ENCODE measurements at regions not wholly inside any gene's neighbourhood (a gene's known extent, or its start where the extent isn't known, plus 50 kb on each side); places are given as distances from the start of the nearest gene placed in this dataset.
A peak's percentile ranks its signal among the peaks of the same experiment; 100 is the strongest.
"Not testable (repeated sequence)": the region's sequence is repeated elsewhere in the genome, so short reads cannot be mapped to it uniquely, and the experiment has no call there.

DNA sequence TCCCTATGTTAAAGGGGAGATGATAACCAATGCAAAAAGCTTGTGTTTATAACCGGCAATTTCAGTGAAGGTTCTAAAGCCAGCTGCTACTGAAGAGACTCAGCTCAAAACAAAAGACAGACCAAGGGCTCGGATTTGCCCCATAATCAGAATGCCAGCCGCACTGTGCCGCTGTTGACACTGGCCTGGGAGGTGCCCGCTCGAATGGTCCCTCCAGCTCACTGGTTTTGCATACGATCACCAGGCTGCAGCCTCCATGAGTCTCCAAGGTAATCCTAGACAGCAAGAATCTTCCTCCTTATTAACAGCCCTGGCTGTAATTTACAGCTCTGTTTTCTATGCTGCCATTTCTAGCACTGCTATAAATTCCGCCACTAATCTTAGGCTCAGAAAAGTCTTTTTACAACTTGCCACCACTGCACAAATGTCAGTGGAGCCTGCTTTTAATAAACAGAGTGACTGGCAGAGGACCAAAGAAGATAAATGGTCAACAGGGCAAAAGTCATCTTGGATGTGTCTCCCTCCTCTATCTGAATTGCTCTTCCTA lies 155.7 kb upstream of the SH3BP4 start:
- peak; percentile 83 for DNase-seq

DNA sequence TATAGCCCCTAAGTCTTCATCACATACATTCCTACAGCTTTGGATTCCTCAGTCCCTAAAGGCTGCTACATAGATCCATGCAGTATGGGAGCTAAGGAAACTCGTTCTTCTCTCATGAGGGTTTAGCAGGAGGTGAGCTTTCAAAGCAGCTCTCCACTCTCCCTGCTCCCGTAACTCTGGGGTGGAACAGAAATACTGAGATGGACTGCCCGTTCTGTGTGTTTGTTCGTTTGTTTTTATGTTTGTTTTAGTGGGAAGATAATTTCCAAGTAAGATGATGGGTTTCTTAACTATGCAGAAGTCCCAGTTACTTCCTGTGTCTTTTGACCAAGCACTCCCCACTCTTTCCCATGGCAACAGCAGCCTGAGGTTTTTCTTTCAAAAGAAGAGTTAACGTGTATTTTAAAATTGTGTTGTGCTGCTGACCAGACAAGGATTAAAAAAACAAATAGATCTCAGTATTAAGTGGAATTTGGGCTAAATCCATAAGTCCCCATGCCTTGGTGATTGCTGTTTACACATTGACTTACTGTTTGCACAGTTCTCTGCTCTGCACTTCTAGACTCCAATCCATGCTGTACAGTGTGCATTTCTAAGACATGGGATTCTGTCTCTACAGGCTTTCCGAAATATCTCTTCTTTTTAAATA lies 156.4 kb upstream of the SH3BP4 start:
- DNase-seq, result no peak

DNA sequence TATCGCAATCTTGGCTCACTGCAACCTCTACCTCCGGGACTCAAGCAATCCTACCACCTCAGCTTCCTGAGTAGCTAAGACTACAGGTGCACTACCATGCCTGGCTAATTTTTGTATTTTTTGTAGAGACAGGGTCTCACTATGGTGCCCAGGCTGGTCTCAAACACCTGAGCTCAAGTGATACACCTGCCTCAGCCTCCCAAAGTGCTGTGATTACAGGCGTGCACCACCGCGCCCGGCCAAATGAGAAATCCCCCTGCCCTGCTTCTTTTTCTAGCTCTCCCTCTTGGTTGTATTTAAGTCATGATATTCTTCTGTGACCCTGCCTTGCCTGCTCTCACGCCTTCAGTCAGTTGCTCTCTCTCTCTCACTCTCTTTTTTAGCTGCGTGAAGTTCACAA lies 157.0 kb upstream of the SH3BP4 start:
- DNase-seq, result no peak

DNA sequence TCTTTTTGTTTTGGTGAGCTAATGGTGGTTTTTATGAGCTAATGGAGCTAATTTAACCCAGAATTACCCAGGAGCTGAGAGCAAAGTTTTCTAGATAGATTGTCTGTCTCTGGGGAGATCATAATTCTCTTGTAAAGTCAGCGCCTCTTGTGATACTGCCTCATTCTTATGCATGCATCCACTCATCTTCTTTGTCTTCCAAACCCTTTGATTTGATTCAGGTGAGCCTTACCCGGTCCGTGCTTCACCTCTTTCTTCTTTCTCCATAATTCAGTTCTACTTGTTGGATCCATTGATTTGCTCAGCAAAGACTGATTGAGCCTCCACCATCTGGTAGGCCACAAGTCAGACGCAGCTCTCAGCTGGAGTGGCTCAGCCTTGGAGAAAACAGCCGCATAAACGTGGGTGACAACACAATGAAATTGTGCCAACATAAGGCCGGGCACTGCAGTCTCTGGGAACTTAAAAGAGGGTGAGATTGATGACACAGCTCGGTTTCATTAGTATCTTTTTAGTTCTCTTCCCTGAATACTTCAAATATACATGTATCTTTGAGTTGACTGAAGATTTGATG lies 158.5 kb upstream of the SH3BP4 start:
- DNase-seq, result no peak

DNA sequence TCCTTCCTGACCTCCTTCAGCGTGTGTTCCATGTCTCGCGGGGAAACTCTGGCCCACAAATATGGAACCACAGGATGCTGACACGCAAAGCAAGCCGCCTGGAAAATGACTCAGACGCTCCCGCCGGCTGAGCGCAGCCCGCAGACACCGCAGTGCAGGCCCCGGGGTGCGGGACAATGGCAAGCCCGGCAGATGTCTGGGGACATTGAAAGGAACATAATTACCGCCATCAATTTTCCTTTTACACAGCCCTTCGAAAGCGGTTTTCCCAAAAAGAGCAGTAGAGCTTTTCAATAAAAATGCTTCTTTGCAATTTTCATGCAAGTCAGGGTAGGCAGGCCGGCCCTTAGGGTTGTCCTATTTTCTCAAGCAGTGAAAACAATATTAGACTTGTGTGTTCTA lies 159.2 kb upstream of the SH3BP4 start:
- DNase-seq, result no peak

DNA sequence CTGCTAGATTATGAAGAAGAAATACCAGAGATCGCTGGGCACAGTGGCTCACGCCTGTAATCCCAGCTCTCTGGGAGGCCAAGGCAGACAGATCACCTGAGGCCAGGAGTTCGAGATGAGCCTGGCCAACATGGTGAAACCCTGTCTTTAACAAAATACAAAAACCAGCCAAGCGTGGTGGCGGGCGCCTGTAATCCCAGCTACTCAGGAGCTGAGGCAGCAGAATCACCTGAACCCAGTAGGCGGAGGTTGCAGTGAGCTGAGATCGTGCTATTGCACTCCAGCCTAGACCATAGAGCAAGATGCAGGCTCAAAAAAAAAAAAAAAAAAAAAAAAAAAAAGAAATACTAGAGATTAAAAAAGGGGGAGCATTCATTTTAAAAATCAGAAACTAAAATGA lies 159.7 kb upstream of the SH3BP4 start:
- DNase-seq, result not testable (repeated sequence)

DNA sequence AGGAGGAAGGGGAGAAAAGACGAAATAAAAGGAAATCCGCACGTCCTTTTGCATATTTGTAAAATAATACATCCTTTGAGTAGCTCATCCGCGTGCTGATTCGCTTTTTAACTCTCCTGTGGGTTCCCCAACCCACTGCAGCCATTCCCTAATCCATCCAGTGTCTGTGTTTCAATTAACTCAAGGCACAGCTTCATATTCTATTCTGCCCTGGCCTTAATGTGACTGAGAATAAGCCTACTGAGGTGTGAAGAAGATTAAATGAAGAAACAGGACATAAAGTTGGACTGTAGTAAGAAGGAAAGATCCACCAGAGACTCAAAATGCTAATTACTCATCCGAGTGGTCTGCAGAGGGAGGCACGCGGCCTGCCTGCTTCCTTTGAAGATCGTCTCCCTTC lies 161.4 kb upstream of the SH3BP4 start:
- DNase-seq, result no peak

DNA sequence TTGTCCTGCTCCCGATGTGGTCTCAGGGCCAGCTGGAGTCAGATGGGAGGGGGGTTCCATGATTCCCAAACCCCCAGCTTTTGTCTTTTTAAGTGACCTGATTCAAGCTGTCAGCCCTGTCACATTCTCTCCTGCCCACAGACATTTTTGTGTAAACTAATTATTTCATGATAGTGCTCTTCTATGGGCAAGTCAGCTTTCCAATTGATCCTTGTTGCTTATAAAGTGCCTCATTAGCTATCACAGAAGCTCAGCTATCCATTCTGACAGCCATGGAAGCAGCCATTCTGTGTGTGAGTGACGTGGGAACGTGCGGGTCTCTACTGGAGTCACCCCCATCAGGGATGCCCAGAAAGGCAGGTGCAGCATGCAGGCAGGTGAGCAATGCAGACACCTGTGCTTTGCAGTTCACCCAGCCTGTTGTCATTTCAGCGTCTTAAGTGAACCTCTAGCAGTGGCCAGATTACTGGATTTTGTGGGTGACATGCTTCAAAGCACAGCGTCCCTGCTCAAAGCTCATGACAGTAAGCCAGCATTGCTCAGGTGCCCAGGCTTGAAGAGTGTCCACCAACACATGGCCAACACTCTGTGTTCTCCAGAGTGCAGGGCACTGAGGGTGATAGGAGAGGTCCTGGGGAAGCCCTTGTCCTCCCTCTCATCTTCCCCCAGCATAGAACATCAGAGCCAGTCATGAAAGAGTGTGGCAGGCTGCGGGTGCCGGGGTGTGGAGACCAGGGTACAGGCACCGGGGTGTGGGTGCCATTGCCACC lies 162.1 kb upstream of the SH3BP4 start:
- DNase-seq, result no peak

DNA sequence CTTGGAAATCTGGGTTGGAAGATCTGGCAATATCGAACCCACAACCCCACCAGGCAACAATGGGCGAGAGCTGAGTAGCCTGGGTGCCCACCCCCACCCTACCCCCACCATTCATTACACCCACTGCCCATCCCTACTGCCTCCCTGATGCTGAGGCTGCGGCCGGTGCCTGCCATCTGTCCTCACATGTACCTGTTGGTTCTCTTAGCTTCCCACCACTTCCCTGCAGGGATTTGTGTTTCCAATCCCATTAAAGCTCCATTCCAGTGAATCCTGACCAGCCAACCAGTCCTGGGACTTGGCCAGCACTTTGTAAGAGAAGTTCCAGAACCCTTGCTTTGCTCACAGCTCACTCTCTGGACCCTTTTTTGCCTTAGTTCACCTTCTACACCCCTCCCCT lies 163.0 kb upstream of the SH3BP4 start:
- DNase-seq, result no peak

DNA sequence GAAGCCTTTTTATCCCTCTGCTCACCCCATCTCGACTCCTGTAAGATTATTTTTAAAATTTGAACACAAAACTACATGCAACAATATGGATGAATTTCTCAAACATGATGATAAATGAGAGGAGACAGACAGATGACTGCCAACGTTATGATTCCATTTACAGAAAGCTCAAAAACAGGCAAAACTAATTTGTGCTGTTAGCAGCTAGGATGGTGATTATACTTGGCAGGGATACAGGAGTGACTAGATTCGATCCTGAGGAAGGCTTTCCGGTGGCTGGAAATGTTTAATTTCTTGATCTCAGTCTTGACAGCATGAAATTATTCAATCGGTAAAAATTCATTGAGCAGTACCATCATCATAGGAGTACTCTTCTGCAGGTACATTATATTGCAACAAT lies 163.4 kb upstream of the SH3BP4 start:
- DNase-seq, result no peak

DNA sequence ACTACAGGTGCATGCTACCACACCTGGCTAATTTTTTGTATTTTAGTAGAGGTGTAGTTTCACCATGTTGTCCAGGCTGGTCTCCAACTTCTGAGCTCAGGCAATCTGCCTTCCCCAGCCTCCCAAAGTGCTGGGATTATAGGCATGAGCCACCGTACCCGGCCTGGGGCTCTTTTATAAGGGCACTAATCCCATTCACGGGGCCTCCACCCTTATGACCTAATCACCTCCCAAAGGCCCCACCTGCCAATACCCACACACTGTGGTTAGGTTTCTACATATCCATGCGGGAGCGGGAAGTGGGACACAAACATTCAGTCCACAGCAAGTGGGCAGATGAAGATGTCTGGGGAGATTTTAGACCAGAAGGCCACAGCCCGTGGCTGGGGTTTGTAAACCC lies 164.7 kb upstream of the SH3BP4 start:
- DNase-seq, result no peak

DNA sequence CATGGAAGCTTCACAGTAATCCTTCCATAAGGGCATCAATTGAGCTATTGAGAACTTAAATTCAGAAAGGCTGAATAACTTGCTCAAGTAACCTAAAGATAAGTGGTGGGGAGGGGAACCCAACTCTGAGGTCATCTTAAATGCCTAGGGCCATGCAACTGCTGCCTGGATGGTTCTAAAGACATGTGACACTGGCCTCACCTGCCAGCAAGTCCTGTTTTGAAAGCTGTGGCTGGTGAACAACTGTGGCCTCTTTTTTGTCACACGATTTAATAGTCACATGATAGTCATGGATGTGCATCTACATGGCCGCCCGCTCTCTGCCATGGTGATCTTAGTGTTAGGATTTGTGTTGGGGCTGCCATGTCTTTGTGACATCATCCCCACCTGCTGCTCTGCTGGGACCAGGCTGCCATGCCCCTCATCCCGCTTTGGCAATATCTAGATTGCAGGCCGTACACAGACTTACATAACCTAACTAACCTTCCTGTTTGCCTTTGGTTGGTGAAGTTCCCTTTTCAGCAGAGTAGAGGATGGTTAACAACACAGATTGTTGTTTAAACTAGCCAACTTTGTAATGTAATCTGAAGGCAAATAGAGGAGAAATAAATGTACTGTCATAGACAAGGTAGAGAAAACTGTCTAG lies 177.9 kb upstream of the SH3BP4 start:
- DNase-seq, result no peak

DNA sequence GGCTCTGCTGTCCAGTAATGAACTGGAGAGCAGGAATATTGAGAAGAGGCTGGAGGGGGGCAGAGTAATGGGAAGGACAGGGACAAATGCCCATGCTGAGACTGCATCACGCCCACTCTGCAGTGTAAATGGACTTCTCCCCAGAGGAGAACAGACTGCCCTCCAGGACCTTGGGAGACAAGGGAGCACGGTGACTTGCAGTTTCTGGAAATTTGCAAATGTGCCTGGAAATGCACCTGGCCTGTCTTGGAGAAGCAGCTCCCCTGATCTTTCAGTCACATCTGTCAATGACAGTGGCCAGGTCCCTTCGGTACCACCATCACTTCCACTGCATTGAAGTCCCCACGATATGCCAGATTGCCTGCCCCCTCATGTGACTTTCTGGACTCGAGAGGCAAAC lies 178.7 kb upstream of the SH3BP4 start:
- DNase-seq, result no peak

DNA sequence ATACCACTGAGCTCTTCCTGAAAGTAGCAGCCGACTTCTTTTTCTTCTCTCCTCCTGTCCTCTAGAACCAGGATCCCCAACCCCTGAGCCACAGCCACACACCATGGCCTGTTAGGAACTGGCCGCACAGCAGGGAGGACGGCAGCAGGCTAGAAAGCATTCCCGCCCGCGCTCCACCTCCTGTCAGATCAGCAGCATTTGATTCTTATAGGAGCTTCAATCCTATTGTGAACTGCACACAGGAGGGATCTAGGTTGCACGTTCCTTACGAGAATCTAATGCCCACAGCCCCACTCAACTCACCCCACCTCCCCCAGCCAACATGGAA lies 179.1 kb upstream of the SH3BP4 start:
- no peak for DNase-seq

DNA sequence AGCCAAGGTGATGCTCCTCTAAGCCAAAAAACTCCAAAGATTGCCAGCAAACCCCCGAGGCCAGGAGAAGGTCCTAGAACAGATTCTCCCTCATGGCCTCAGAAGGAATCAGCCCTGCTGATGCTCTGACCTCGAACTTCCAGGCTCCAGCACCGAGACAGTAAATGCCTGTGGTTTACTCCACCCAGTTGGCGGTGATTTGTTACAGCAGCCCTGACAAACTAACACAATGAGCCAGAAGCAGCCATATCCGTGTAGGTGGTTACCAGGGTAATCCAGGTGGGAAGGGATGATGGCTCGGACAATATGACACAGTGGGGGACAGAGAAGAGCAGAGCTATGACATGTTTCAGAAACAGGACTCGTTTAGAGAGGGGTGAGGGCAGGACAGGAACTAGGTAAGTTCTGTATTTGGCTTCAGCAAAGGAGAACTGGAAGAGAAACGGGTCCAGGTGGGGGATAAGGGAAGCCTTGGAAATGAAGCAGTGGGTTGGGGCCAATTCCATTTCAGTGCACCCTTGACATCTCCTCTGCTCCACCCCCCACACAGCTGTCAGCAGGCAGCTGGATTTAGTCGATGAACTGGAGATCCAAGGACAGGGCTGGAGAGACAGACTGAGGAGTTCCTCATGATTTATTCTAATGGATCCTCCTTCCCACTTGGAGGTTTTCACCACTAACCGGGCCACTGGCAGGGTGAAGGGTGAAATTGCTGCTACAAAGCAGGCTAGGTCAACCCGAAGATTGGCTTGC lies 179.7 kb upstream of the SH3BP4 start:
- no peak for DNase-seq

DNA sequence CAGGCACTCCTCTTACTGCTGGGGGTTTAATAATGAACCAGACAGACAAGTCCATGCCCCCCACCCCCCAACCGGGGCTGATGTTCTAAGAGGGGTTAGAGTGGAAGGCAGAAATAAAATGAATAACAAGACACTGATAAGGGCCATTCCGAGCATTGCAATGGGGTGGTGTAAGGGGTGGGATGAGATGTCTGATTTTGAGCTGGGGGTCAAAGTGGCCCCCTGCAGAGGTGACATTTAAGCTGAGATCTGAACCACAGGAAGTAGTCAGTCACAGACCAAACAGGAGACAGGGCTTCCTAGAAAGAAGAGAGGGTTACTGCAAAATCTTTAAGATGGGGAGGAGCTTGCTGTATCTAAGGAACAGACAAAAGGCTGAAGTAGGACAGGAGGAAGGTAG lies 180.6 kb upstream of the SH3BP4 start:
- no peak for DNase-seq

DNA sequence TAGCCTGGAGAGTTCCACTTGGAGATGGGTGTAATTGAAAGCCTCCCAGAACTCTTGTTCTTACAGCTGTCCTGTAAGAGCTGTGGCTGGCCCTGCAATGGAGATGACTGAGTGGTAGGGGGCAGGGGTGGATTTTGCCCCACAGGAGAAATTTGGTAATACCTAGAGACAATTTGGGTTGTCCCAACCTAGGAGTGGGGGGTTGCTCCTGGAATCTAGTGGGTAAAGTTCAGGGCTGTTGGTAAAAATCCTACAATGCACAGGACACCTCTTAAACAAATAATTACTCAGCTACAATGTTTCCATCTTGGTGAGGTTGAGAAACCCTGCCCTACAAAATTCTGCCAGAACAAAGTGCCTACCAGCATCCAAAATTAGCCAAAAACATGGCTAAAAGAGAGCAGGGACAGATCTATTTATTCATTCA lies 181.1 kb upstream of the SH3BP4 start:
- DNase-seq, result no peak

DNA sequence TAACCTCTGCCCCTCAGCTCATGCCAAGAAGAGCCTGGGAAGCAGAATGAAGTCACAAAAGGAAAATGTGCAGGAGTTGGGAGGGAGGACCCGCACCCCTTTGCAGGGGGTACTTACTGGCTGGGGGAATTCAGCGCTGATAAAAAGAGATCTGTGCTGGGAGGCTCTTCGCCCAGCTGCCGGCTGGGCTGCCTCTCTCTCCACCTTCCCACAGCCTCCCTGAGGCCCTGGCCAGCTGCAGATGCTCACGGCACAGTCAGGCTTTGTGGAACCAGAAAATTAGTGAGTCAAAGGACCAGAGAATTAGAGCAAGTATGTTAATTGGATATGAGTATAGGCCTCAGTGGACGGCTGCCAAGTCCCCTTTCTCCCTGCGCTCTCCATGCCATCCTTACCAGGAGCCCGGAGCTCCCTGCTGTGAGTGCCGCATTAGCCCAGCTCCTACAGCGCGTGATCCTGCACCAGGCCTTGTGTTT lies 181.7 kb upstream of the SH3BP4 start:
- no peak for DNase-seq

DNA sequence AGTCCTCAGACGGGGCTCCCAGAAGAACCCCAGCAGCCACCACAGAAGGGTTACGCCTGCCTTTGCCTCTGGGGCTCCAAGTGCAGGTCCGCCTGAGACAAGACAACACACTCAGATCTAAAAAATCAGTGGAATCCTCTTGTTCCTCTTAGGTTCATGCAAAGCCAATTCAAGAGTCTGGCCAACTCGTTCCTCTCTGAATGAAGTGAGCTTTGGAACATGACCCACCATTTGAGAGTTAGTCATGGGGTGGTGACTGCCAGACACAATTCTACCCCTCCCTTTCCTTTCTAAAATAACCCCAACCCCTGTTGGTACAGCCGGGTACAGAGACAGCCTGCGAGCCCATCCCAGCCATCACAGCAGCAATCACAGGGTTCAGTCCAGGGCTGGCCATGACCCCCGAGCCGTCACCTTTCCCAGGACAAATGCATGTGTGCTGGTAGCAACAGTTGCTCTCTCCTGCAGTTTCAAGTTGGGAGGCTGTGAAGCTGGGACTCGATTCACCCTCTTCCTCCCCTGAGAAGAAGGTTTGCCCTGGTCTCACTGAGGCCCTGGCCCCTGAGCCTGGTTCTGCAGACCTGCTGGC lies 183.1 kb upstream of the SH3BP4 start:
- no peak for DNase-seq

DNA sequence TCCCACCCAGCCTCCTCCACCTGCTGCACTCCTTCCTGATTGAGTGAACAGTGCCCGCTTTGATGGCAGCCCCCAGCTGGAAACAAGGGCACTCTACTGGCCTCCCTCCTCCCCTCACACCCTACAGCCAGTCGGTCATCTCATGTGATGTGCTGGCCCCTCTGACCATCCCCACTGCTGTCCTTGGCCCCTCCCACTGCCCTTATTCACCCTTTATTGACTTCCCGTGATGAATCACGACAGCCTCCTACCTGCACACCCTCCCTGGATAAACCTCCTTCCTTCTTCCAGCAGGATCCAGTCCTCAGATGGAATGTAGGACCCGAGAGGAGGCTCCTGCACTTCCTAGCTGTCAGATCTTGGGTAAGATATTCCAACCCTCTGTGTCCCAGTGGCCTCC lies 186.5 kb upstream of the SH3BP4 start:
- no peak for DNase-seq

DNA sequence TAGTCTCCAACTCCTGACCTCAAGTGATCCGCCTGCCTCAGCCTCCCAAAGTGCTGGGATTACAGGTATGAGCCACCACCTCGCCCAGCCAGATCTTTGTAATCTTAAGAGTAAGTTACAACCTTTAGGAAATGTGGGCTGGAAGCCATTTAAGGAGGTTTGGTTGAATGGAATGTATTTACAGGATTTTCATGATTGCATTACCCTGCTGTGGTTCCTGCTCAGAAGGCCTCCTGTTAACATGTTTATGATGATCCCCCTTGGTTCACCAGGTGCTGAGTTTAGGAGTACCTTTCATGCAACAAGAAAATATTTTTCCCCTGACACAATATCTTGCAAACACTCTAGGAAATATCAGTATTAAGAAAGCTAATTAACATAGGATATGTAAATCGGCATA lies 187.4 kb upstream of the SH3BP4 start:
- DNase-seq, result peak; percentile 71

All from NCI-H526 treated with DMSO at 0.1 percent for 48 hours (cell line).